Activated naive CD4-positive, alpha-beta T cell treated with anti-CD3 and anti-CD28 coated beads, Interleukin-2, amount 10 ng/mL, durations not matched to agents 7 days and 5 days (primary cell): ENCODE measurements at regions not wholly inside any gene's neighbourhood (a gene's known extent, or its start where the extent isn't known, plus 50 kb on each side); places are given as distances from the start of the nearest gene placed in this dataset.

Source experiments
- CTCF ChIA-PET: fragments of 350-600 bp; sonication (Branson Sonifier 250); formaldehyde crosslinking; loops from one replicate; lab custom pipeline; 2021; ENCODE audit warnings: antibody characterized with exemption; lab: Charles Lee
- DNase-seq: peaks from one replicate; pipeline ENCODE4 v3.0.0-alpha.2; 2020
- H3K27ac Mint-ChIP-seq: one replicate; pipeline ENCODE4 v1.8.0; 2021; ENCODE audit warnings: mild to moderate bottlenecking, moderate library complexity, mixed read lengths
- H3K27me3 Mint-ChIP-seq: one replicate; pipeline ENCODE4 v1.8.0; 2021; ENCODE audit warnings: mild to moderate bottlenecking, mixed read lengths
- H3K36me3 Mint-ChIP-seq: one replicate; pipeline ENCODE4 v1.8.0; 2021; ENCODE audit warnings: mixed read lengths
- H3K4me1 Mint-ChIP-seq: one replicate; pipeline ENCODE4 v1.8.0; 2021; ENCODE audit warnings: mixed read lengths
- H3K4me3 Mint-ChIP-seq: one replicate; pipeline ENCODE4 v1.8.0; 2021; ENCODE audit warnings: mild to moderate bottlenecking, moderate library complexity, mixed read lengths
- H3K9me3 Mint-ChIP-seq: one replicate; pipeline ENCODE4 v1.8.0; 2021; ENCODE audit warnings: mixed read lengths

- H3K4me1 Mint-ChIP-seq: no peaks in the 10 kb centered on the region
- H3K27me3 Mint-ChIP-seq: no peaks in the 10 kb centered on the region
- no peaks in the 10 kb centered on the region for H3K9me3 Mint-ChIP-seq
- CTCF ChIA-PET: no interaction called here
- no peak overlapping the region for H3K27ac Mint-ChIP-seq
- no peak overlapping the region for H3K4me3 Mint-ChIP-seq
- DNase-seq: no peak
- no peaks in the 10 kb centered on the region for H3K36me3 Mint-ChIP-seq
Observed at GRCh38 chr3:59256230-59256629, 206.4 kb upstream of the CFAP20DC start.

GRCh38 chr3:59254976-59255375 is 205.2 kb upstream of the CFAP20DC start:
- Mint-ChIP-seq H3K4me3 (no peak overlapping the region), H3K36me3 (no peaks in the 10 kb centered on the region), H3K27ac (no peak overlapping the region), H3K4me1 (no peaks in the 10 kb centered on the region), H3K27me3 (no peaks in the 10 kb centered on the region), H3K9me3 (no peaks in the 10 kb centered on the region)
- no peak for DNase-seq
- CTCF ChIA-PET: no interaction called here

- H3K27ac Mint-ChIP-seq: no peak overlapping the region
- no peaks in the 10 kb centered on the region for H3K9me3 Mint-ChIP-seq
- no peaks in the 10 kb centered on the region for H3K27me3 Mint-ChIP-seq
- H3K4me1 Mint-ChIP-seq: no peaks in the 10 kb centered on the region
- no peaks in the 10 kb centered on the region for H3K36me3 Mint-ChIP-seq
- no peak for DNase-seq
- CTCF ChIA-PET: no interaction called here
- no peak overlapping the region for H3K4me3 Mint-ChIP-seq
Observed at GRCh38 chr3:59254433-59254832, 204.6 kb upstream of the CFAP20DC start.

GRCh38 chr3:59253523-59253922 is 203.7 kb upstream of the CFAP20DC start:
- Mint-ChIP-seq H3K9me3 (no peaks in the 10 kb centered on the region), H3K27me3 (no peaks in the 10 kb centered on the region), H3K4me1 (no peaks in the 10 kb centered on the region), H3K4me3 (no peak overlapping the region), H3K27ac (no peak overlapping the region), H3K36me3 (no peaks in the 10 kb centered on the region)
- CTCF ChIA-PET: no interaction called here
- no peak for DNase-seq

GRCh38 chr3:59251869-59252268 is 202.0 kb upstream of the CFAP20DC start:
- Mint-ChIP-seq H3K9me3 (no peaks in the 10 kb centered on the region), H3K27me3 (no peaks in the 10 kb centered on the region), H3K36me3 (no peaks in the 10 kb centered on the region), H3K27ac (no peak overlapping the region), H3K4me1 (no peaks in the 10 kb centered on the region), H3K4me3 (no peak overlapping the region)
- DNase-seq: no peak
- CTCF ChIA-PET: no interaction called here

- H3K9me3 Mint-ChIP-seq: no peaks in the 10 kb centered on the region
- CTCF ChIA-PET: no interaction called here
- H3K27ac Mint-ChIP-seq: no peak overlapping the region
- DNase-seq: no peak
- H3K4me1 Mint-ChIP-seq: no peaks in the 10 kb centered on the region
- no peak overlapping the region for H3K4me3 Mint-ChIP-seq
- no peaks in the 10 kb centered on the region for H3K27me3 Mint-ChIP-seq
- no peaks in the 10 kb centered on the region for H3K36me3 Mint-ChIP-seq
Observed at GRCh38 chr3:59250600-59250999, 200.8 kb upstream of the CFAP20DC start.

- Mint-ChIP-seq H3K4me3 (no peak overlapping the region), H3K9me3 (no peaks in the 10 kb centered on the region), H3K27ac (no peak overlapping the region), H3K36me3 (no peaks in the 10 kb centered on the region), H3K4me1 (no peaks in the 10 kb centered on the region), H3K27me3 (no peaks in the 10 kb centered on the region)
- CTCF ChIA-PET: no interaction called here
- DNase-seq: no peak
Observed at GRCh38 chr3:59249698-59250361, 200.0 kb upstream of the CFAP20DC start.

- H3K27ac Mint-ChIP-seq: no peak overlapping the region
- CTCF ChIA-PET: no interaction called here
- H3K4me3 Mint-ChIP-seq: no peak overlapping the region
- no peaks in the 10 kb centered on the region for H3K27me3 Mint-ChIP-seq
- no peaks in the 10 kb centered on the region for H3K9me3 Mint-ChIP-seq
- no peak for DNase-seq
- H3K4me1 Mint-ChIP-seq: no peaks in the 10 kb centered on the region
- H3K36me3 Mint-ChIP-seq: no peaks in the 10 kb centered on the region
Observed at GRCh38 chr3:59249004-59249403, 199.2 kb upstream of the CFAP20DC start.

- Mint-ChIP-seq H3K9me3 (peaks cover 2% of the 10 kb centered on the region), H3K4me1 (no peaks in the 10 kb centered on the region), H3K27me3 (no peaks in the 10 kb centered on the region), H3K4me3 (no peak overlapping the region), H3K36me3 (no peaks in the 10 kb centered on the region), H3K27ac (no peak overlapping the region)
- DNase-seq: no peak
- CTCF ChIA-PET: no interaction called here
Observed at GRCh38 chr3:59247402-59247841, 197.6 kb upstream of the CFAP20DC start.

GRCh38 chr3:59246719-59247401 is 197.0 kb upstream of the CFAP20DC start:
- peaks cover 2% of the 10 kb centered on the region for H3K9me3 Mint-ChIP-seq
- CTCF ChIA-PET: no interaction called here
- no peak overlapping the region for H3K27ac Mint-ChIP-seq
- no peaks in the 10 kb centered on the region for H3K4me1 Mint-ChIP-seq
- no peaks in the 10 kb centered on the region for H3K27me3 Mint-ChIP-seq
- no peaks in the 10 kb centered on the region for H3K36me3 Mint-ChIP-seq
- no peak overlapping the region for H3K4me3 Mint-ChIP-seq
- no peak for DNase-seq

GRCh38 chr3:59245859-59246501 is 196.2 kb upstream of the CFAP20DC start:
- no peak for DNase-seq
- Mint-ChIP-seq H3K4me1 (no peaks in the 10 kb centered on the region), H3K4me3 (no peak overlapping the region), H3K27ac (no peak overlapping the region), H3K27me3 (no peaks in the 10 kb centered on the region), H3K36me3 (no peaks in the 10 kb centered on the region), H3K9me3 (peaks cover 2% of the 10 kb centered on the region)
- CTCF ChIA-PET: no interaction called here

- peaks cover 2% of the 10 kb centered on the region for H3K4me1 Mint-ChIP-seq
- CTCF ChIA-PET: no interaction called here
- H3K36me3 Mint-ChIP-seq: no peaks in the 10 kb centered on the region
- peaks cover 2% of the 10 kb centered on the region for H3K9me3 Mint-ChIP-seq
- no peak for DNase-seq
- H3K27me3 Mint-ChIP-seq: no peaks in the 10 kb centered on the region
- H3K27ac Mint-ChIP-seq: no peak overlapping the region
- H3K4me3 Mint-ChIP-seq: no peak overlapping the region
Observed at GRCh38 chr3:59245300-59245858, 195.6 kb upstream of the CFAP20DC start.

GRCh38 chr3:59244343-59244742 is 194.5 kb upstream of the CFAP20DC start:
- H3K27ac Mint-ChIP-seq: no peak overlapping the region
- no peaks in the 10 kb centered on the region for H3K27me3 Mint-ChIP-seq
- peaks cover 2% of the 10 kb centered on the region for H3K9me3 Mint-ChIP-seq
- no peak for DNase-seq
- H3K4me1 Mint-ChIP-seq: peaks cover 2% of the 10 kb centered on the region
- no peaks in the 10 kb centered on the region for H3K36me3 Mint-ChIP-seq
- CTCF ChIA-PET: no interaction called here
- no peak overlapping the region for H3K4me3 Mint-ChIP-seq

GRCh38 chr3:59243476-59243875 is 193.7 kb upstream of the CFAP20DC start:
- Mint-ChIP-seq H3K9me3 (peaks cover 2% of the 10 kb centered on the region), H3K36me3 (no peaks in the 10 kb centered on the region), H3K4me1 (peaks cover 2% of the 10 kb centered on the region), H3K27ac (no peak overlapping the region), H3K4me3 (no peak overlapping the region), H3K27me3 (no peaks in the 10 kb centered on the region)
- no peak for DNase-seq
- CTCF ChIA-PET: no interaction called here
